PC-3 (cell line): ENCODE measurements at regions not wholly inside any gene's neighbourhood (a gene's known extent, or its start where the extent isn't known, plus 50 kb on each side); places are given as distances from the start of the nearest gene placed in this dataset.

Experiments
- ATAC-seq: fragments of 200-7000 bp; cut with Tn5 transposase; 2 replicates; pipeline ENCODE4 v1.9.1; 2020; ENCODE audit warnings: mild to moderate bottlenecking, moderate library complexity
- BruUV-seq: library from RNA; stranded (reverse); fragments of 400-500 nt; replicated peaks from 2 replicates; lab custom pipeline; 2021; lab: Mats Ljungman, UMichigan
- CTCF ChIA-PET: fragments of 300-600 bp; sonication (Branson Sonifier 250); formaldehyde crosslinking; loops from one replicate; lab custom pipeline; 2022; ENCODE audit warnings: antibody characterized with exemption; lab: Charles Lee
- POLR2A ChIA-PET: fragments of 300-600 bp; sonication (Branson Sonifier 250); formaldehyde crosslinking; loops from one replicate; lab custom pipeline; 2022; ENCODE audit warnings: antibody characterized with exemption; ENCODE audit not compliant: unreplicated experiment; lab: Charles Lee
- DNase-seq: peaks from one replicate; pipeline ENCODE4 v3.0.0-alpha.2; 2015
- H2AFZ ChIP-seq: fragments of 300-600 bp; sonication (generic); 2 replicates; pipeline ENCODE4 v1.6.0; 2016; ENCODE audit warnings: antibody characterized with exemption, low read length
- H3F3A ChIP-seq: fragments of 300-600 bp; sonication (generic); one replicate; pipeline ENCODE4 v1.6.0; 2017; ENCODE audit warnings: antibody characterized with exemption, low read length, control low read depth, mild to moderate bottlenecking; ENCODE audit not compliant: unreplicated experiment
- H3K27ac ChIP-seq: fragments of 300-600 bp; sonication (generic); 2 replicates; pipeline ENCODE4 v1.5.1; 2016; ENCODE audit warnings: mild to moderate bottlenecking, low read length
- H3K27me3 ChIP-seq: fragments of 300-600 bp; sonication (generic); 2 replicates; pipeline ENCODE4 v1.6.1; 2016; ENCODE audit warnings: low read length, mixed read lengths
- H3K36me3 ChIP-seq: fragments of 300-600 bp; sonication (generic); 2 replicates; pipeline ENCODE4 v1.6.1; 2016; ENCODE audit warnings: low read depth, mixed run types, low read length, mixed read lengths
- H3K4me1 ChIP-seq: fragments of 300-600 bp; sonication (generic); 2 replicates; pipeline ENCODE4 v1.5.1; 2016; ENCODE audit warnings: low read length; ENCODE audit not compliant: insufficient read depth
- H3K4me2 ChIP-seq: fragments of 300-600 bp; sonication (generic); 2 replicates; pipeline ENCODE4 v1.6.0; 2016; ENCODE audit warnings: low read length
- H3K4me3 ChIP-seq: fragments of 300-600 bp; sonication (generic); 2 replicates; pipeline ENCODE4 v1.5.1; 2016; ENCODE audit warnings: mild to moderate bottlenecking, low read length, mixed read lengths
- H3K79me2 ChIP-seq: fragments of 300-600 bp; sonication (generic); 2 replicates; pipeline ENCODE4 v1.6.1; 2017; ENCODE audit warnings: low read length, mixed read lengths
- H3K9ac ChIP-seq: fragments of 300-600 bp; sonication (generic); 2 replicates; pipeline ENCODE4 v1.6.0; 2016; ENCODE audit warnings: mild to moderate bottlenecking, low read length
- H3K9me2 ChIP-seq: fragments of 300-600 bp; sonication (generic); replicated peaks from 2 replicates; pipeline ENCODE4 v1.6.1; 2016; ENCODE audit warnings: mixed run types, low read length, mixed read lengths
- H3K9me3 ChIP-seq: fragments of 300-600 bp; sonication (generic); 2 replicates; pipeline ENCODE4 v1.6.1; 2016; ENCODE audit warnings: low read length, mixed read lengths
- H4K20me1 ChIP-seq: fragments of 300-600 bp; sonication (generic); 2 replicates; pipeline ENCODE4 v1.6.1; 2016; ENCODE audit warnings: low read length, mixed read lengths
- CTCF ChIP-seq: fragments of 300-600 bp; sonication (generic); conservative IDR thresholded peaks from 2 replicates; pipeline ENCODE4 v1.5.1; 2017; ENCODE audit warnings: antibody characterized with exemption, low read depth, mild to moderate bottlenecking, low read length
- EZH2 ChIP-seq: fragments of 300-600 bp; sonication (generic); IDR thresholded peaks from one replicate; pipeline ENCODE4 v1.6.1; 2017; ENCODE audit warnings: antibody characterized with exemption, mild to moderate bottlenecking, low read length; ENCODE audit not compliant: unreplicated experiment
- EZH2phosphoT487 ChIP-seq: fragments of 300-600 bp; sonication (generic); IDR thresholded peaks from 2 replicates; pipeline ENCODE4 v1.6.1; 2018; ENCODE audit warnings: mild to moderate bottlenecking, antibody characterized with exemption, low read length, borderline replicate concordance
- intact Hi-C: fragments of 100-400 bp; cut with micrococcal nuclease; formaldehyde crosslinking; loops from 2 replicates; pipeline ENCODE4 v1.9.0; 2023

GRCh38 chr3:73225991-73226390, 164.5 kb downstream of the EBLN2 start:
- no TSS peak for BruUV-seq
- no peaks in the 10 kb centered on the region for H3K4me1 ChIP-seq
- CTCF ChIA-PET: no interaction called here

GRCh38 chr3:73228000-73228399, 166.5 kb downstream of the EBLN2 start:
- Histone ChIP-seq H3K4me1 (no peaks in the 10 kb centered on the region), H3K79me2 (no peaks in the 10 kb centered on the region), H4K20me1 (no peaks in the 10 kb centered on the region), H2AFZ (no peak overlapping the region), H3K4me2 (no peak overlapping the region), H3K4me3 (no peak overlapping the region), H3K9ac (no peak overlapping the region), H3K9me3 (no peaks in the 10 kb centered on the region), H3K27ac (no peak overlapping the region), H3K27me3 (peaks cover 67% of the 10 kb centered on the region), H3K9me2 (no peaks in the 10 kb centered on the region), H3F3A (no peaks in the 10 kb centered on the region), H3K36me3 (no peaks in the 10 kb centered on the region)
- intact Hi-C loops: no loop called here
- BruUV-seq: no TSS peak
- ATAC-seq (no peak), DNase-seq (no peak)
- ChIA-PET CTCF (no interaction called here), POLR2A (no interaction called here)
- TF ChIP-seq EZH2 (no peak), CTCF (no peak), EZH2phosphoT487 (no peak)

More at GRCh38 chr3:73225991-73226390, 164.5 kb downstream of the EBLN2 start:
- ATAC-seq (no peak), DNase-seq (no peak)
- no peak overlapping the region for H2AFZ ChIP-seq
- H3K9me3 ChIP-seq: no peaks in the 10 kb centered on the region
- no peaks in the 10 kb centered on the region for H3K9me2 ChIP-seq
- POLR2A ChIA-PET: no interaction called here
- H3K36me3 ChIP-seq: no peaks in the 10 kb centered on the region
- no peak for TF ChIP-seq CTCF
- no peak for TF ChIP-seq EZH2phosphoT487
- TF ChIP-seq EZH2: no peak
- intact Hi-C loops: no loop called here
- H3K27ac ChIP-seq: no peak overlapping the region
- H4K20me1 ChIP-seq: no peaks in the 10 kb centered on the region
- H3K79me2 ChIP-seq: no peaks in the 10 kb centered on the region
- H3K27me3 ChIP-seq: peaks cover 73% of the 10 kb centered on the region
- no peak overlapping the region for H3K4me2 ChIP-seq
- no peak overlapping the region for H3K9ac ChIP-seq
- no peak overlapping the region for H3K4me3 ChIP-seq
- H3F3A ChIP-seq: no peaks in the 10 kb centered on the region

- TF ChIP-seq CTCF (no peak), EZH2 (no peak), EZH2phosphoT487 (no peak)
- Histone ChIP-seq H3K9me3 (no peaks in the 10 kb centered on the region), H3F3A (no peaks in the 10 kb centered on the region), H3K4me2 (no peak overlapping the region), H2AFZ (no peak overlapping the region), H3K9me2 (no peaks in the 10 kb centered on the region), H3K27ac (no peak overlapping the region), H3K9ac (no peak overlapping the region), H3K27me3 (peaks cover 67% of the 10 kb centered on the region), H3K36me3 (no peaks in the 10 kb centered on the region), H3K4me3 (no peak overlapping the region), H4K20me1 (no peaks in the 10 kb centered on the region), H3K4me1 (no peaks in the 10 kb centered on the region), H3K79me2 (no peaks in the 10 kb centered on the region)
- BruUV-seq: no TSS peak
- ATAC-seq: no peak
- CTCF ChIA-PET: no interaction called here
- DNase-seq: no peak
- intact Hi-C loops: no loop called here
- POLR2A ChIA-PET: no interaction called here
These were observed 167.0 kb downstream of the EBLN2 start for GRCh38 chr3:73228437-73228836.
